Suprapubic skin (tissue), 4 donors: ENCODE measurements at regions not wholly inside any gene's neighbourhood (a gene's known extent, or its start where the extent isn't known, plus 50 kb on each side); places are given as distances from the start of the nearest gene placed in this dataset.

Source experiments
- POLR2A ChIP-seq, 2 donors: fragments of 450-650 bp; IDR thresholded peaks; one replicate each; pipeline ENCODE4 v1.6.1; 2017; ENCODE audit warnings: antibody characterized with exemption in 2 of 2, mild to moderate bottlenecking in 2 of 2, moderate library complexity in 2 of 2
- POLR2AphosphoS5 ChIP-seq, 3 donors: sonication (generic); formaldehyde crosslinking; IDR thresholded peaks; one replicate each; pipeline ENCODE4 v1.6.1; 2017; ENCODE audit warnings: antibody characterized with exemption in 3 of 3
- TF ChIP-seq, protein P1 (sequence below), 2 donors: fragments of 200-600 bp in 1 of 2; fragments of 450-650 bp in 1 of 2; sonication (generic) in 1 of 2; IDR thresholded peaks; one replicate each; pipeline ENCODE4 v1.5.1; 2016 to 2019; ENCODE audit warnings: antibody characterized with exemption in 2 of 2, mild to moderate bottlenecking in 1 of 2, moderate library complexity in 1 of 2

DNA sequence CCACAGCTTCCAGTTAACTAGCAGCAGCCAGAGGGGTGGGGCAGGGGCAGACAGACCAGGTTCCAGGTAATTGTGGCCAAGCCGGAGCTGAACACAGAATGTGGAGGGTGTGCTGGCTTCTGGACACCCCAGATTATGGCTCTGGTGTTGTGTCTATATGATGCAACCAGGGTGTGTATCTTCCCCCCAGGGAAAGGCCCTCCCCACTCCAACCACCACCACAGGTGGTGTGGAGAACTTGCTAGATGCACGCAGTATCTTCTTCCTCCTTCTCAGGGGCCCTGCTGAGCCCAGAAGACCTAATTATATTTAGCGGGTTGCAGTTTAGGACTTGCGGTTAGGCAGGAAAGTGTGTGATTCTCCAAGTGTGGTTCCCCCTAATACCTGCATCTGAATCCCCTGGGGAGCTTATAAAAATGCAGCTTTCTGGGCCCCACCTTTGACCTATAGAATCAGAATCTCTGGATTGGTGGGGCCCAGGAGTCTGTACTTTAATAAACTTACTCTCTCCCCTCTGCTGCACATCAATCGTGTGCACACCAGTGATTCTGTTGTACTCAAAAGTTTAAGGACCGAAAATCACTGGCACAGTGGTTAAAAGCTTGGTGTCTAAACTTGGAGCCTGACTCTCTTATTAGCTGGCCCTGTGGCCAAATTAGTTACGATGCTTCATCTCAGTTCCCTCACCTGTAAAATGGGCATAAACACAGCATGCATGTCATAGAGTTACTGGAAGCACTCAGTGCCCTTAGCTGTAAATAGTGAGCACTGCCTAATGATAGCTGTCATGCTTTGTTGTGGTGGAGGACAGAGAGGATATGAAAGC is 379.1 kb upstream of the PROK2 start:
- TF ChIP-seq POLR2A (IDR thresholded peaks at IDR 0.05) = no peak
- TF ChIP-seq, protein P1, sequence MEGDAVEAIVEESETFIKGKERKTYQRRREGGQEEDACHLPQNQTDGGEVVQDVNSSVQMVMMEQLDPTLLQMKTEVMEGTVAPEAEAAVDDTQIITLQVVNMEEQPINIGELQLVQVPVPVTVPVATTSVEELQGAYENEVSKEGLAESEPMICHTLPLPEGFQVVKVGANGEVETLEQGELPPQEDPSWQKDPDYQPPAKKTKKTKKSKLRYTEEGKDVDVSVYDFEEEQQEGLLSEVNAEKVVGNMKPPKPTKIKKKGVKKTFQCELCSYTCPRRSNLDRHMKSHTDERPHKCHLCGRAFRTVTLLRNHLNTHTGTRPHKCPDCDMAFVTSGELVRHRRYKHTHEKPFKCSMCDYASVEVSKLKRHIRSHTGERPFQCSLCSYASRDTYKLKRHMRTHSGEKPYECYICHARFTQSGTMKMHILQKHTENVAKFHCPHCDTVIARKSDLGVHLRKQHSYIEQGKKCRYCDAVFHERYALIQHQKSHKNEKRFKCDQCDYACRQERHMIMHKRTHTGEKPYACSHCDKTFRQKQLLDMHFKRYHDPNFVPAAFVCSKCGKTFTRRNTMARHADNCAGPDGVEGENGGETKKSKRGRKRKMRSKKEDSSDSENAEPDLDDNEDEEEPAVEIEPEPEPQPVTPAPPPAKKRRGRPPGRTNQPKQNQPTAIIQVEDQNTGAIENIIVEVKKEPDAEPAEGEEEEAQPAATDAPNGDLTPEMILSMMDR (IDR thresholded peaks at IDR 0.05) = no peak
- no peak for TF ChIP-seq POLR2AphosphoS5 (IDR thresholded peaks at IDR 0.05)
